Neuronal stem cell (in vitro differentiated cells): ENCODE measurements at regions not wholly inside any gene's neighbourhood (a gene's known extent, or its start where the extent isn't known, plus 50 kb on each side); places are given as distances from the start of the nearest gene placed in this dataset.

Experiments used
- DNase-seq: peaks from one replicate; pipeline ENCODE4 v3.0.0-alpha.2; 2013; ENCODE audit warnings: low spot score
- H2AFZ ChIP-seq: one replicate; pipeline ENCODE4 v1.6.1; 2013; ENCODE audit warnings: mild to moderate bottlenecking, low read length, inconsistent platforms
- H2AK5ac ChIP-seq: 2 replicates; pipeline ENCODE4 v1.6.1; 2013; ENCODE audit warnings: low read depth, mild to moderate bottlenecking, inconsistent platforms, low read length, moderate library complexity, mixed read lengths
- H2BK120ac ChIP-seq: 2 replicates; pipeline ENCODE4 v1.6.1; 2013; ENCODE audit warnings: low read depth, mild to moderate bottlenecking, inconsistent platforms, low read length, moderate library complexity, mixed read lengths
- H2BK12ac ChIP-seq: one replicate; pipeline ENCODE4 v1.6.1; 2013; ENCODE audit warnings: low read length, inconsistent platforms
- H2BK15ac ChIP-seq: 2 replicates; pipeline ENCODE4 v1.6.1; 2013; ENCODE audit warnings: mild to moderate bottlenecking, low read length, inconsistent platforms, mixed read lengths
- H2BK5ac ChIP-seq: one replicate; pipeline ENCODE4 v1.6.1; 2013; ENCODE audit warnings: inconsistent platforms, mild to moderate bottlenecking, low read length, moderate library complexity
- H3K14ac ChIP-seq: one replicate; pipeline ENCODE4 v1.6.1; 2013; ENCODE audit warnings: low read length, inconsistent platforms
- H3K18ac ChIP-seq: 2 replicates; pipeline ENCODE4 v1.6.1; 2013; ENCODE audit warnings: low read length, inconsistent platforms
- H3K23ac ChIP-seq: 2 replicates; pipeline ENCODE4 v1.6.1; 2013; ENCODE audit warnings: low read depth, mild to moderate bottlenecking, mixed read lengths, low read length, inconsistent platforms; ENCODE audit not compliant: poor library complexity
- H3K27ac ChIP-seq: replicated peaks from 3 replicates; pipeline ENCODE4 v1.5.1; 2013; ENCODE audit warnings: low read length, inconsistent platforms
- H3K27me3 ChIP-seq, 3 experiments: 2 replicates each; pipeline ENCODE4 v1.6.1; 2013; ENCODE audit warnings: low read length in 3 of 3, mild to moderate bottlenecking in 2 of 3, inconsistent platforms in 1 of 3, low read depth in 1 of 3, mixed read lengths in 1 of 3, moderate library complexity in 1 of 3; ENCODE audit not compliant: control insufficient read depth in 3 of 3, insufficient read depth in 3 of 3
- H3K36me3 ChIP-seq, 2 donors: replicated peaks in 1 of 2; 2 replicates each; pipeline ENCODE4 v1.6.1; 2013; ENCODE audit warnings: low read length in 2 of 2; ENCODE audit not compliant: control insufficient read depth in 2 of 2, insufficient read depth in 2 of 2
- H3K4ac ChIP-seq: 2 replicates; pipeline ENCODE4 v1.6.1; 2013; ENCODE audit warnings: inconsistent platforms, mild to moderate bottlenecking, low read length, moderate library complexity
- H3K4me1 ChIP-seq, 2 donors: 1 replicate in 1 of 2; 2 replicates in 1 of 2; pipeline ENCODE4 v1.6.1; 2013; ENCODE audit warnings: low read length in 2 of 2, low read depth in 1 of 2; ENCODE audit not compliant: control insufficient read depth in 2 of 2, insufficient read depth in 1 of 2
- H3K4me2 ChIP-seq: one replicate; pipeline ENCODE4 v1.6.1; 2013; ENCODE audit warnings: mild to moderate bottlenecking, low read length, inconsistent platforms; ENCODE audit not compliant: insufficient read depth, poor library complexity, severe bottlenecking
- H3K4me3 ChIP-seq, 2 donors: 2 replicates each; pipeline ENCODE4 v1.5.1; 2013; ENCODE audit warnings: low read length in 2 of 2, mild to moderate bottlenecking in 2 of 2, inconsistent platforms in 1 of 2, moderate library complexity in 1 of 2
- H3K79me1 ChIP-seq: one replicate; pipeline ENCODE4 v1.6.1; 2013; ENCODE audit warnings: low read depth, mild to moderate bottlenecking, inconsistent platforms, low read length, moderate library complexity
- H3K9ac ChIP-seq: one replicate; pipeline ENCODE4 v1.6.1; 2013; ENCODE audit warnings: mild to moderate bottlenecking, low read depth, low read length, inconsistent platforms; ENCODE audit not compliant: poor library complexity
- H3K9me3 ChIP-seq, 2 donors: replicated peaks in 1 of 2; 2 replicates each; pipeline versions ENCODE3 to v1.6.1; 2013; ENCODE audit warnings: low read length in 2 of 2, mild to moderate bottlenecking in 2 of 2, inconsistent platforms in 1 of 2, low read depth in 1 of 2, mixed read lengths in 1 of 2, moderate library complexity in 1 of 2; ENCODE audit not compliant: control insufficient read depth in 2 of 2, insufficient read depth in 1 of 2
- H4K8ac ChIP-seq: one replicate; pipeline ENCODE4 v1.6.1; 2013; ENCODE audit warnings: low read depth, mild to moderate bottlenecking, inconsistent platforms, low read length, moderate library complexity
- H4K91ac ChIP-seq: one replicate; pipeline ENCODE4 v1.6.1; 2013; ENCODE audit warnings: low read length, low read depth, mild to moderate bottlenecking, inconsistent platforms; ENCODE audit not compliant: poor library complexity
- WGBS, 2 donors: extraction: QIAGEN DNeasy Blood & Tissue Kit; methylation state at CpG; one replicate each; pipeline ENCODE4 v1.1.7; 2013; ENCODE audit warnings: missing lambda C conversion rate in 2 of 2, mixed read lengths in 1 of 2; ENCODE audit not compliant: insufficient read length in 2 of 2, insufficient replicate concordance in 1 of 2; ENCODE audit errors: extremely low coverage in 2 of 2; 5-methylcytosine and 5-hydroxymethylcytosine counted together

DNA sequence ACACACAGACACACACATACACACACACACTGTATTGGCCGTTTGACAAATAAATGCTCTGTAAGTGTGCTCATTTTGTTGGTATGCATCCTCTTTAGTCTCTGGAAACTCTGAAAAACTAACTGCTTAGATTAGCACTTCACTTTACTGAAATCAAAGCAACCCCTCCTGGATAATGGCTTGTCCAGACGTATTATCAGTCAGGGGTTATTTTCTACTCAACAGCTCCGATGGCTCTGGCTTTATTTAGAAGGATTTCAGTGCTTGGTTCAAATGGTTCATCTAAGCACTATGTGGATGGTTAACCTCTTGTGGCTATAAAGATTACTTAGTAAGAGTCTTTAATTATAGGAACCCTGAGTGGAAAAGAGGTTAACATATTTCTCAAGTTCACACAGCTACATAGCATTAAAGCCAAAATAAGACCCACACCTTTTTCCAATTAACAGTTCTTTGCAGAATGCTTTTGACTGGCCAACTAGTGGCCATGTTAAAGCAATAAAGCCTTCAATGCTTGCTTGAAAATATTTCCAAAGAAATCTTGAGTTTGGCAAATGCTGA is 516.1 kb upstream of the NAALADL2 start:
- H3K4me3 ChIP-seq, result no peak overlapping the region
- H2BK12ac ChIP-seq, result no peak overlapping the region
- no peak overlapping the region for H3K18ac ChIP-seq
- no CpG with 5 or more reads among the region's 3 CpGs for whole genome bisulfite sequencing, 2 donors
- H3K79me1 ChIP-seq, result no peaks in the 10 kb centered on the region
- H3K14ac ChIP-seq, result no peak overlapping the region
- H2BK120ac ChIP-seq, result no peak overlapping the region
- H3K9me3 ChIP-seq, result no peaks in the 10 kb centered on the region
- H3K27me3 ChIP-seq, result no peaks in the 10 kb centered on the region
- H3K36me3 ChIP-seq, result no peaks in the 10 kb centered on the region
- no peak overlapping the region for H3K23ac ChIP-seq
- no peak overlapping the region for H4K91ac ChIP-seq
- no peak overlapping the region for H2AK5ac ChIP-seq
- H3K4me2 ChIP-seq, result no peak overlapping the region
- no peaks in the 10 kb centered on the region for H3K4me1 ChIP-seq
- H3K4ac ChIP-seq, result no peak overlapping the region
- no peak overlapping the region for H4K8ac ChIP-seq
- no peak overlapping the region for H2AFZ ChIP-seq
- H3K9ac ChIP-seq, result no peak overlapping the region
- DNase-seq, result no peak
- H2BK5ac ChIP-seq, result no peak overlapping the region
- H2BK15ac ChIP-seq, result no peak overlapping the region
- no peak overlapping the region for H3K27ac ChIP-seq

DNA sequence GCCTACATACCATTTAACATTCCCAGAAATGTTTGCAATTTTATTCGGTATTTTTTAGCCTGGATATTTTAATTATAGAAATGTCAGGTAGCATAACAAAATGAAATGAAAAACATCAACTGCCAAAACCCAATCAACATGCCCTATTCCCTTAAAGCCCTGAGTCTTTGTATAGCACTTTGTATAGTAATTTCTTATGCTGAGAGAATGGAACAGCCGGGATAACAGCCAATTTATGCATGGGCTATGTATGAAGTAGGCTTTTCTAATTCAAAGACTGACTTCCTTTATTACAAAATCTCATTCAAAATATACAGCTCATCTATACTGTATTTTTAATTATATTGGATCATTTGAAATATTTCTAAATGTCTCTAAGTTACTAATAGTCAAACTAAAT is 513.0 kb upstream of the NAALADL2 start:
- no peak overlapping the region for H2BK5ac ChIP-seq
- WGBS, 2 donors, result no CpG with 5 or more reads among the region's 2 CpGs

GRCh38 chr3:174346571-174346970 is 512.6 kb upstream of the NAALADL2 start:
- Histone ChIP-seq H3K9me3 (peaks cover 0 to 6% of the 10 kb centered on the region in 2 donors), H4K8ac (no peak overlapping the region), H3K79me1 (no peaks in the 10 kb centered on the region), H3K23ac (no peak overlapping the region), H4K91ac (no peak overlapping the region), H2AK5ac (no peak overlapping the region), H3K4me1 (no peaks in the 10 kb centered on the region), H3K4ac (no peak overlapping the region), H2BK12ac (no peak overlapping the region), H3K9ac (no peak overlapping the region), H2BK5ac (no peak overlapping the region), H3K27me3 (no peaks in the 10 kb centered on the region), H2BK120ac (no peak overlapping the region), H3K14ac (no peak overlapping the region), H3K4me2 (no peak overlapping the region), H3K27ac (no peak overlapping the region), H3K36me3 (no peaks in the 10 kb centered on the region), H2BK15ac (no peak overlapping the region), H3K4me3 (no peak overlapping the region), H3K18ac (no peak overlapping the region), H2AFZ (peak overlapping the region; percentile 48)
- no CpG with 5 or more reads among the region's 1 CpG for WGBS, 2 donors
- no peak for DNase-seq

More for the DNA sequence above, 513.0 kb upstream of the NAALADL2 start:
- H3K14ac ChIP-seq, result no peak overlapping the region
- no peak overlapping the region for H3K27ac ChIP-seq
- H4K91ac ChIP-seq, result no peak overlapping the region
- H3K4me1 ChIP-seq, result no peaks in the 10 kb centered on the region
- no peak overlapping the region for H3K4me2 ChIP-seq
- no peak overlapping the region for H3K23ac ChIP-seq
- H4K8ac ChIP-seq, result no peak overlapping the region
- H3K36me3 ChIP-seq, result no peaks in the 10 kb centered on the region
- H2AFZ ChIP-seq, result no peak overlapping the region
- H3K4ac ChIP-seq, result no peak overlapping the region
- no peak overlapping the region for H2BK12ac ChIP-seq
- no peak overlapping the region for H3K4me3 ChIP-seq
- H3K18ac ChIP-seq, result no peak overlapping the region
- H3K79me1 ChIP-seq, result no peaks in the 10 kb centered on the region
- no peak overlapping the region for H2BK15ac ChIP-seq
- no peak for DNase-seq
- no peaks in the 10 kb centered on the region for H3K27me3 ChIP-seq
- no peak overlapping the region for H2AK5ac ChIP-seq
- peaks cover 0 to 6% of the 10 kb centered on the region in 2 donors for H3K9me3 ChIP-seq
- no peak overlapping the region for H2BK120ac ChIP-seq
- H3K9ac ChIP-seq, result no peak overlapping the region

DNA sequence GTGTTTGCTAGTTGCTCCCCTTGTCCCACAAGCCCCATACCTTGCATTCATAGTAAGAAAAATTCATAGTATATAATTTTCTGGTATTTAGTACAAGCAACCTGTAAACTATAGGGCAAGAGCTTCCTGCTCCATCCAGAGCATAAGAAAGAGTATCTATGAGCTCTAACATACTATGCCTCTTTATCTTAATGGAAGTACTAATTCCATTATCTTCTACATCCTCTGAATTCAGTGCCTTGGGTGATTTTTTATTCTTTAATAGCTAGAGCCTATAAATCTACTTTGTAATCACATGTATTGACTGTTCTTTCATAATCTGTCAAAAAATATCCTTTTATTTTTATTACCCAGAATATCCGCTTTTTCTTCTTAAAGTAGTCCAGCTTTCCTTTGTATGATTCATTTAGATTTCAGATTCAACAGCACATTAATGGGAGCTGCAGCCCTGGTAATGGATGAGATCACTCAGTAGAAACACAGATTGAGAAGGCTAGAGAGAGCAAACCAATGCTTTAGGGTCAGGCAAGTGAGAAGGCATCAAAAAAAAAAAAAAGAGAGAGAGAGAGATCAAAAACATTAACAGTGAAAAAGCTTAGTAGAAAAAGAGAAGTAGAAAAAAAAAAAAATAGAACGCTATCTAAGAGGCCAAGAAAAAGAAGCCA is 511.5 kb upstream of the NAALADL2 start:
- H3K4ac ChIP-seq, result no peak overlapping the region
- H2BK12ac ChIP-seq, result no peak overlapping the region
- no peak overlapping the region for H2AFZ ChIP-seq
- no peak overlapping the region for H2BK15ac ChIP-seq
- H2AK5ac ChIP-seq, result no peak overlapping the region
- peaks cover 0 to 6% of the 10 kb centered on the region in 2 donors for H3K9me3 ChIP-seq
- H3K9ac ChIP-seq, result no peak overlapping the region
- no CpG with 5 or more reads among the region's 2 CpGs for WGBS, 2 donors
- H2BK120ac ChIP-seq, result no peak overlapping the region
- no peak overlapping the region for H2BK5ac ChIP-seq
- H3K23ac ChIP-seq, result no peak overlapping the region
- no peaks in the 10 kb centered on the region for H3K36me3 ChIP-seq
- no peak overlapping the region for H3K14ac ChIP-seq
- no peak overlapping the region for H4K91ac ChIP-seq
- H3K79me1 ChIP-seq, result no peaks in the 10 kb centered on the region
- H3K4me3 ChIP-seq, result no peak overlapping the region
- no peak overlapping the region for H3K27ac ChIP-seq
- H3K4me2 ChIP-seq, result no peak overlapping the region
- no peaks in the 10 kb centered on the region for H3K4me1 ChIP-seq
- no peak overlapping the region for H4K8ac ChIP-seq
- H3K18ac ChIP-seq, result no peak overlapping the region
- DNase-seq, result no peak
- H3K27me3 ChIP-seq, result no peaks in the 10 kb centered on the region
